ENCODE measurements at regions not wholly inside any gene's neighbourhood (a gene's known extent, or its start where the extent isn't known, plus 50 kb on each side); places are given as distances from the start of the nearest gene placed in this dataset.

- TF ChIP-seq USF1 (CRISPR knock-in tag; IDR thresholded peaks at IDR 0.05) (no peak), GRHL2 (CRISPR knock-in tag; IDR thresholded peaks at IDR 0.05; ENCODE audit: insufficient replicate concordance, severe bottlenecking) (no peak), GABPB1 (CRISPR knock-in tag; IDR thresholded peaks at IDR 0.05) (0 out of 2 replicates have a peak, but pooled peaks have one; percentile 34), KAT7 (CRISPR knock-in tag; IDR thresholded peaks at IDR 0.05; ENCODE audit: borderline replicate concordance) (no peak)
- TF ChIP-seq, protein P1, sequence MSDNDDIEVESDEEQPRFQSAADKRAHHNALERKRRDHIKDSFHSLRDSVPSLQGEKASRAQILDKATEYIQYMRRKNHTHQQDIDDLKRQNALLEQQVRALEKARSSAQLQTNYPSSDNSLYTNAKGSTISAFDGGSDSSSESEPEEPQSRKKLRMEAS (CRISPR knock-in tag; IDR thresholded peaks at IDR 0.05) = 0 out of 2 replicates have a peak, but pooled peaks have one; percentile 16
- TF ChIP-seq, protein P2, sequence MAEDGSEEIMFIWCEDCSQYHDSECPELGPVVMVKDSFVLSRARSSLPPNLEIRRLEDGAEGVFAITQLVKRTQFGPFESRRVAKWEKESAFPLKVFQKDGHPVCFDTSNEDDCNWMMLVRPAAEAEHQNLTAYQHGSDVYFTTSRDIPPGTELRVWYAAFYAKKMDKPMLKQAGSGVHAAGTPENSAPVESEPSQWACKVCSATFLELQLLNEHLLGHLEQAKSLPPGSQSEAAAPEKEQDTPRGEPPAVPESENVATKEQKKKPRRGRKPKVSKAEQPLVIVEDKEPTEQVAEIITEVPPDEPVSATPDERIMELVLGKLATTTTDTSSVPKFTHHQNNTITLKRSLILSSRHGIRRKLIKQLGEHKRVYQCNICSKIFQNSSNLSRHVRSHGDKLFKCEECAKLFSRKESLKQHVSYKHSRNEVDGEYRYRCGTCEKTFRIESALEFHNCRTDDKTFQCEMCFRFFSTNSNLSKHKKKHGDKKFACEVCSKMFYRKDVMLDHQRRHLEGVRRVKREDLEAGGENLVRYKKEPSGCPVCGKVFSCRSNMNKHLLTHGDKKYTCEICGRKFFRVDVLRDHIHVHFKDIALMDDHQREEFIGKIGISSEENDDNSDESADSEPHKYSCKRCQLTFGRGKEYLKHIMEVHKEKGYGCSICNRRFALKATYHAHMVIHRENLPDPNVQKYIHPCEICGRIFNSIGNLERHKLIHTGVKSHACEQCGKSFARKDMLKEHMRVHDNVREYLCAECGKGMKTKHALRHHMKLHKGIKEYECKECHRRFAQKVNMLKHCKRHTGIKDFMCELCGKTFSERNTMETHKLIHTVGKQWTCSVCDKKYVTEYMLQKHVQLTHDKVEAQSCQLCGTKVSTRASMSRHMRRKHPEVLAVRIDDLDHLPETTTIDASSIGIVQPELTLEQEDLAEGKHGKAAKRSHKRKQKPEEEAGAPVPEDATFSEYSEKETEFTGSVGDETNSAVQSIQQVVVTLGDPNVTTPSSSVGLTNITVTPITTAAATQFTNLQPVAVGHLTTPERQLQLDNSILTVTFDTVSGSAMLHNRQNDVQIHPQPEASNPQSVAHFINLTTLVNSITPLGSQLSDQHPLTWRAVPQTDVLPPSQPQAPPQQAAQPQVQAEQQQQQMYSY (CRISPR knock-in tag; IDR thresholded peaks at IDR 0.05) = no peak
- POLR2A ChIA-PET = interaction anchor here (0.6 kb wide), 1 partner anchor 374 kb away, joined by 3 read pairs; no protein-coding TSS in a partner anchor
- peak overlapping the region; percentile 94 for H3K4me3 Mint-ChIP-seq
- peaks cover 30% of the 10 kb centered on the region for H3K9me3 Mint-ChIP-seq
- peak overlapping the region; percentile 97 for H3K27ac Mint-ChIP-seq
- CTCF ChIA-PET = interaction anchor here (1.5 to 2.0 kb wide), 2 partner anchors 10 to 18 kb away, joined by 5 to 7 read pairs; no protein-coding TSS in a partner anchor
- H3K36me3 Mint-ChIP-seq = peaks cover 39% of the 10 kb centered on the region
- ATAC-seq (peak; percentile 88), DNase-seq (ENCODE audit: low spot score) (peak; percentile 84)
- peaks cover 2% of the 10 kb centered on the region for H3K4me1 Mint-ChIP-seq
- no peaks in the 10 kb centered on the region for H3K27me3 Mint-ChIP-seq (ENCODE audit: low read depth)
Observed at GRCh38 chr19:27793644-27794493, 1419.1 kb downstream of the UQCRFS1 start.

- ATAC-seq = peak; percentile 85
- peak; percentile 67 for DNase-seq (ENCODE audit: low spot score)
- Mint-ChIP-seq H3K36me3 (peaks cover 41% of the 10 kb centered on the region), H3K27me3 (ENCODE audit: low read depth) (no peaks in the 10 kb centered on the region), H3K4me1 (peaks cover 2% of the 10 kb centered on the region), H3K27ac (peak overlapping the region; percentile 97), H3K4me3 (peak overlapping the region; percentile 94), H3K9me3 (peaks cover 32% of the 10 kb centered on the region)
- ChIA-PET CTCF (interaction anchor here (1.5 to 2.0 kb wide), 2 partner anchors 10 to 17 kb away, joined by 5 to 7 read pairs; no protein-coding TSS in a partner anchor), POLR2A (no interaction called here)
- TF ChIP-seq GABPB1 (CRISPR knock-in tag; IDR thresholded peaks at IDR 0.05) = no peak
Observed at GRCh38 chr19:27793128-27793643, 1419.8 kb downstream of the UQCRFS1 start.

- H3K27me3 Mint-ChIP-seq (ENCODE audit: low read depth) = no peaks in the 10 kb centered on the region
- peak overlapping the region; percentile 96 for H3K27ac Mint-ChIP-seq
- ATAC-seq (no peak), DNase-seq (ENCODE audit: low spot score) (no peak)
- peaks cover 39% of the 10 kb centered on the region for H3K36me3 Mint-ChIP-seq
- TF ChIP-seq TEAD4 (CRISPR knock-in tag; IDR thresholded peaks at IDR 0.05) (no peak), MLX (CRISPR knock-in tag; IDR thresholded peaks at IDR 0.05) (no peak), E2F1 (CRISPR knock-in tag; IDR thresholded peaks at IDR 0.05) (no peak), ETV6 (CRISPR knock-in tag; IDR thresholded peaks at IDR 0.05) (no peak), ZBTB21 (CRISPR knock-in tag; IDR thresholded peaks at IDR 0.05; ENCODE audit: borderline replicate concordance) (no peak), PREB (CRISPR knock-in tag; IDR thresholded peaks at IDR 0.05; ENCODE audit: borderline replicate concordance) (no peak), SP1 (CRISPR knock-in tag; conservative IDR thresholded peaks at IDR 0.05) (no peak), ZNF416 (CRISPR knock-in tag; IDR thresholded peaks at IDR 0.05) (no peak), CREB1 (CRISPR knock-in tag; IDR thresholded peaks at IDR 0.05) (no peak)
- H3K4me3 Mint-ChIP-seq = peak overlapping the region; percentile 94
- peaks cover 2% of the 10 kb centered on the region for H3K4me1 Mint-ChIP-seq
- POLR2A ChIA-PET = no interaction called here
- CTCF ChIA-PET = interaction anchor here (1.5 to 2.0 kb wide), 2 partner anchors 11 to 17 kb away, joined by 5 to 7 read pairs; no protein-coding TSS in a partner anchor
- H3K9me3 Mint-ChIP-seq = peaks cover 30% of the 10 kb centered on the region
Observed at GRCh38 chr19:27792576-27793127, 1420.3 kb downstream of the UQCRFS1 start.

Data from WTC11 (cell line).